Left lung (tissue), 4 donors: ENCODE measurements at regions not wholly inside any gene's neighbourhood (a gene's known extent, or its start where the extent isn't known, plus 50 kb on each side); places are given as distances from the start of the nearest gene placed in this dataset.

Experiments
- ATAC-seq: fragments of 200-7000 bp; cut with Tn5 transposase; one replicate; pipeline ENCODE4 v1.9.1; 2020; ENCODE audit warnings: moderate library complexity
- DNase-seq, 4 donors: peaks; one replicate each; pipeline ENCODE4 v3.0.0-alpha.2; 2013 to 2020
- H3K27ac ChIP-seq, 2 donors: fragments of 200-600 bp; sonication (generic) in 1 of 2; one replicate each; pipeline versions ENCODE4 v1.5.0 to v1.8.0; 2020 to 2021
- H3K27me3 ChIP-seq, 2 donors: fragments of 200-600 bp; sonication (generic) in 1 of 2; one replicate each; pipeline versions ENCODE4 v1.5.0 to v1.8.0; 2020 to 2021
- H3K36me3 ChIP-seq, 2 donors: fragments of 200-600 bp; sonication (generic) in 1 of 2; one replicate each; pipeline versions ENCODE4 v1.5.0 to v1.8.0; 2020 to 2021
- H3K4me1 ChIP-seq, 2 donors: fragments of 200-600 bp; one replicate each; pipeline ENCODE4 v1.8.0; 2021
- H3K4me3 ChIP-seq, 2 donors: fragments of 200-600 bp; sonication (generic) in 1 of 2; one replicate each; pipeline versions ENCODE4 v1.5.0 to v1.8.0; 2020 to 2021; ENCODE audit warnings: mild to moderate bottlenecking in 1 of 2
- H3K9me3 ChIP-seq, 2 donors: fragments of 200-600 bp; sonication (generic) in 1 of 2; one replicate each; pipeline versions ENCODE4 v1.5.0 to v1.8.0; 2020 to 2021
- CTCF ChIP-seq, 2 donors: fragments of 200-600 bp; sonication (generic) in 1 of 2; IDR thresholded peaks; one replicate each; pipeline versions ENCODE4 v1.5.0 to v1.8.0; 2021; ENCODE audit warnings: antibody characterized with exemption in 2 of 2
- intact Hi-C, 2 donors: fragments of 100-400 bp; cut with DNase I; formaldehyde crosslinking; loops; one replicate each; pipeline versions ENCODE4 v1.11.2 to v1.14.2; 2022
- donor health status: DM: no; HTN: yes; CAD: no.
- donor health status: DM: no; HTN: no; CAD: no.

- DNase-seq (no peak), ATAC-seq (no peak)
- TF ChIP-seq CTCF (IDR thresholded peaks at IDR 0.05) = no peak
- intact Hi-C loops = no loop called here
- Histone ChIP-seq H3K9me3 (peaks cover 0 to 3% of the 10 kb centered on the region in 2 donors), H3K4me3 (no peak overlapping the region), H3K36me3 (no peaks in the 10 kb centered on the region), H3K27me3 (no peaks in the 10 kb centered on the region), H3K4me1 (no peaks in the 10 kb centered on the region), H3K27ac (no peak overlapping the region)
These were observed 1293.7 kb upstream of the FLRT2 start for GRCh38 chr14:84236290-84236689.

DNA sequence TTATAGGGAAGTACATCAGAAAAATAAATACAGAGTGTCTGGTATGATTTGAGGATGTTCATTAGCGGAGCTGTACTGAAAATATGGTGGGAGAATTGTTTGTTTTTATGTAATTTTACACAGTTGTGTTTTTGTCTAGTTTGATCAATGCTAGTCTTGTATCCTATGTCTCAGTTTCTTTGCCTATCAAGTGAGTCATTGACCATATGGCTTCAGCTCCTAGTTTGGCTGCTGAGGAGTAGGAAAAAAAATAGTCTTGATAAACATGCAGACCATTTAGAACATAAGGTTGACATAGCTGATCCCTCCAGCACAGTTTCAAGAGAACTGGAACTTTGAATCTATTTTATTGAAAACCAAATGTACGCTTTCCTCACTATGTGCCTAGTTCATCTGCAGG lies 1292.1 kb upstream of the FLRT2 start:
- no peaks in the 10 kb centered on the region for H3K36me3 ChIP-seq
- no peaks in the 10 kb centered on the region for H3K4me1 ChIP-seq
- peaks cover 0 to 3% of the 10 kb centered on the region in 2 donors for H3K9me3 ChIP-seq
- DNase-seq (no peak), ATAC-seq (no peak)
- no peak overlapping the region for H3K27ac ChIP-seq
- TF ChIP-seq CTCF (IDR thresholded peaks at IDR 0.05) = no peak
- intact Hi-C loops = no loop called here
- no peaks in the 10 kb centered on the region for H3K27me3 ChIP-seq
- no peak overlapping the region for H3K4me3 ChIP-seq

DNA sequence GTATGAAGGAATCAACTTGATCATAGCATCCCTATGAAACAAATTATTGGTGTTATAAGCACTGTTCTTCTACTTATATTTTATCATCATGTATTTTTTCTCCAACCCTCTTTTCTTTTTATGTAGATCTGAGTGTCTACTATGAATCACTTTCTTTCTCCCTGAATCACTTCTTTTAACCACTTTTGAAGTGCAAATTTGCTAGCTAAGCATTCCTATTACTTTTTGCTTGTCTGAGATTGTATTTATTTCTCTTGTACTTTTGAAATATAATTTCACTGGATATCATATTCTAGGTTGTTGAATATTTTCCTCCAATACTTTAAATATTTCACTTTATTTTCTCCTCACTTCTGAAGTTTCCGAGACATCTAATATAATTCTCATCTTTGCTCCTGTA lies 1282.3 kb upstream of the FLRT2 start:
- peaks cover 0 to 8% of the 10 kb centered on the region in 2 donors for H3K9me3 ChIP-seq
- intact Hi-C loops = no loop called here
- DNase-seq (no peak), ATAC-seq (no peak)
- H3K36me3 ChIP-seq = no peaks in the 10 kb centered on the region
- TF ChIP-seq CTCF (IDR thresholded peaks at IDR 0.05) = no peak
- H3K4me3 ChIP-seq = no peak overlapping the region
- H3K27ac ChIP-seq = no peak overlapping the region
- H3K27me3 ChIP-seq = no peaks in the 10 kb centered on the region
- no peaks in the 10 kb centered on the region for H3K4me1 ChIP-seq

- intact Hi-C loops = no loop called here
- Histone ChIP-seq H3K4me3 (no peak overlapping the region), H3K27me3 (no peaks in the 10 kb centered on the region), H3K4me1 (no peaks in the 10 kb centered on the region), H3K27ac (no peak overlapping the region), H3K9me3 (peaks cover 0 to 2% of the 10 kb centered on the region in 2 donors), H3K36me3 (no peaks in the 10 kb centered on the region)
- ATAC-seq (no peak), DNase-seq (peak in 2 of 4 donors; percentile 9 to 10)
- no peak for TF ChIP-seq CTCF (IDR thresholded peaks at IDR 0.05)
These were observed 1279.1 kb upstream of the FLRT2 start for GRCh38 chr14:84250893-84251292.

GRCh38 chr14:84251411-84252115 lies 1278.4 kb upstream of the FLRT2 start:
- H3K4me1 ChIP-seq = no peaks in the 10 kb centered on the region
- no peaks in the 10 kb centered on the region for H3K27me3 ChIP-seq
- DNase-seq = peak in 1 of 4 donors; percentile 6
- no peaks in the 10 kb centered on the region for H3K36me3 ChIP-seq
- no peak for TF ChIP-seq CTCF (IDR thresholded peaks at IDR 0.05)
- no peak for ATAC-seq
- intact Hi-C loops = no loop called here
- H3K9me3 ChIP-seq = peaks cover 0 to 4% of the 10 kb centered on the region in 2 donors
- no peak overlapping the region for H3K4me3 ChIP-seq
- no peak overlapping the region for H3K27ac ChIP-seq
